Lung (tissue), 11 donors: ENCODE measurements at regions not wholly inside any gene's neighbourhood (a gene's known extent, or its start where the extent isn't known, plus 50 kb on each side); places are given as distances from the start of the nearest gene placed in this dataset.

Experiments
- ATAC-seq: fragments of 200-7000 bp; cut with Tn5 transposase; one replicate; pipeline ENCODE4 v1.9.1; 2020; ENCODE audit warnings: moderate number of reproducible peaks; ENCODE audit not compliant: insufficient read depth, low FRiP score
- DNase-seq, 3 donors: peaks; one replicate each; pipeline ENCODE4 v3.0.0-alpha.2; 2013 to 2017
- H3K27ac ChIP-seq, 2 donors: one replicate each; pipeline ENCODE4 v1.5.1; 2013; ENCODE audit warnings: mild to moderate bottlenecking in 2 of 2, moderate library complexity in 2 of 2, control low read depth in 1 of 2, inconsistent platforms in 1 of 2, low read depth in 1 of 2, low read length in 1 of 2
- H3K27me3 ChIP-seq, 3 donors: one replicate each; pipeline ENCODE4 v1.5.1; 2013; ENCODE audit warnings: low read length in 2 of 3; ENCODE audit not compliant: control insufficient read depth in 3 of 3, insufficient read depth in 3 of 3
- H3K36me3 ChIP-seq, 4 donors: one replicate each; pipeline ENCODE4 v1.5.1; 2013; ENCODE audit warnings: low read length in 4 of 4, mild to moderate bottlenecking in 1 of 4, moderate library complexity in 1 of 4; ENCODE audit not compliant: control insufficient read depth in 4 of 4, insufficient read depth in 4 of 4
- H3K4me1 ChIP-seq, 5 donors: one replicate each; pipeline ENCODE4 v1.5.1; 2013; ENCODE audit warnings: low read length in 5 of 5, mild to moderate bottlenecking in 2 of 5, moderate library complexity in 1 of 5; ENCODE audit not compliant: control insufficient read depth in 5 of 5, insufficient read depth in 5 of 5
- H3K4me3 ChIP-seq: one replicate; pipeline ENCODE4 v1.5.1; 2013; ENCODE audit warnings: mild to moderate bottlenecking, control low read depth, moderate library complexity
- H3K9ac ChIP-seq, 2 donors: one replicate each; pipeline ENCODE4 v1.5.1; 2013; ENCODE audit warnings: low read length in 2 of 2, control low read depth in 1 of 2; ENCODE audit not compliant: insufficient read depth in 1 of 2
- H3K9me3 ChIP-seq, 4 donors: one replicate each; pipeline ENCODE4 v1.5.1; 2013; ENCODE audit warnings: low read length in 3 of 4, mild to moderate bottlenecking in 1 of 4, moderate library complexity in 1 of 4; ENCODE audit not compliant: control insufficient read depth in 4 of 4, insufficient read depth in 3 of 4
- CTCF ChIP-seq: IDR thresholded peaks from 2 replicates; pipeline ENCODE4 v1.5.1; 2012; ENCODE audit warnings: mild to moderate bottlenecking; ENCODE audit errors: control extremely low read depth, extremely low read depth
- WGBS, 2 donors: extraction: QIAGEN DNeasy Blood & Tissue Kit; methylation state at CpG; one replicate each; pipeline ENCODE4 v1.1.7; 2013; 5-methylcytosine and 5-hydroxymethylcytosine counted together
- donor health status: control.
- donor health status: control.
- donor health status: Bipolar disorder and iron deficiency.
- donor health status: healthy.
- donor health status: DM: yes; HTN: yes; CAD: no.

- Histone ChIP-seq H3K4me3 (no peak overlapping the region), H3K27me3 (no peaks in the 10 kb centered on the region), H3K36me3 (no peaks in the 10 kb centered on the region), H3K9ac (peak overlapping the region in 1 of 2 donors; percentile 69), H3K4me1 (peaks cover 0 to 73% (median 7%) of the 10 kb centered on the region in 5 donors), H3K9me3 (peaks cover 0 to 2% (median 0%) of the 10 kb centered on the region in 4 donors), H3K27ac (no peak overlapping the region)
- ATAC-seq (no peak), DNase-seq (peak; percentile 39 to 62 (median 53))
- WGBS, 2 donors = 45 to 57% methylated on average over 9 of the region's 9 CpGs
- no peak for TF ChIP-seq CTCF
Observed at GRCh38 chr18:39842366-39842914, 2112.6 kb upstream of the PIK3C3 start.

DNA sequence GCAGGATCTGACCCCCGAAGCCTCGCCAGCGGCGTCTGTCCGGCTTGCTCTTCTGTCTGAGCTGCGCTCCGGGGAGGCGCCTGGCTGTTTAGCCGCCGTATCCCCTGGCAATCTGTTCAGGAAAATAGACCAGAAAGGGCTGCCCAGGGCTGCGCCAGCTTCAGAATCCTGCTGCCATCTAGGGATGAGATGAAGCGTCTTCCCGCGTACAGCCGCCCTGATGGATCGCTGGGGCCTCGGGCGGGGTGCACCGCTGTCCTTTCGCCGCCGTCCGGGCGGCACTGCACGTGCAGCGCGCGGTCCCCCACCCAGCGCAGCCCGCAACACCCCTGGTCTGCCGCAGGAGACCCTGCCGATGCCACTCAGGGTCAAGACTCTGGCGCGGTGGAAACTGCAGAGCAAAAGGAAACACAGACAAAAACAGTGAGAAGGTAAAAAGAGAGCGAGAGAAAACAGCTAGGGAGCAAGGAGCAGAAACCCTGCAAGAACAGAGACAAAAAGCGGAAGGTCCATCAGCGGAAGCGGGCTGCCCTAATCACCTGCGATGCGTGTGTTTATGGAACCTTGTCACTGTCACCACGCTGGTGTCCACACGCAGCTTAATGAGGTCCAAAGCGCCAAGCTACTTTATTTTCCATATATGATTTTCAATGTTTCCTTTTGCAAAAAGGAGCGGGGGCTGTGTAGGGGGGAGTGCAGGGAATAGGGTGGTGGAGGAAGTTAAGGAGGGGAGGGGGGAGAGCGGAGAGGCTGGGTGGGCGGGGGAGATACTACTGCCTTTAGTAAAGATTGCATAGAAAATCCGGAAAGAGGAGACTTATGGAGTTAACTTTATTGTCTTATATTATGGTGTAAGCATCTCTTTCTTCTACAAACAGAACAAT lies 2113.3 kb upstream of the PIK3C3 start:
- ATAC-seq (peak; percentile 73), DNase-seq (peak; percentile 81 to 94 (median 88))
- Histone ChIP-seq H3K27me3 (no peaks in the 10 kb centered on the region), H3K4me3 (no peak overlapping the region), H3K9me3 (peaks cover 0 to 2% (median 0%) of the 10 kb centered on the region in 4 donors), H3K36me3 (no peaks in the 10 kb centered on the region), H3K27ac (peak overlapping the region in 1 of 2 donors; percentile 6), H3K9ac (peak overlapping the region in 1 of 2 donors; percentile 69), H3K4me1 (peaks cover 0 to 66% (median 7%) of the 10 kb centered on the region in 5 donors)
- no peak for TF ChIP-seq CTCF
- 1 to 3% methylated on average over 47 of the region's 47 CpGs for WGBS, 2 donors

GRCh38 chr18:39840856-39841481 lies 2114.1 kb upstream of the PIK3C3 start:
- H3K27me3 ChIP-seq = no peaks in the 10 kb centered on the region
- H3K27ac ChIP-seq = no peak overlapping the region
- H3K4me3 ChIP-seq = no peak overlapping the region
- peak in 2 of 3 donors; percentile 86 to 93 for DNase-seq
- no peak for TF ChIP-seq CTCF
- H3K36me3 ChIP-seq = no peaks in the 10 kb centered on the region
- peaks cover 0 to 60% (median 7%) of the 10 kb centered on the region in 5 donors for H3K4me1 ChIP-seq
- H3K9me3 ChIP-seq = peaks cover 0 to 2% (median 0%) of the 10 kb centered on the region in 4 donors
- peak; percentile 14 for ATAC-seq
- WGBS, 2 donors = 26 to 30% methylated on average over 7 of the region's 7 CpGs
- peak overlapping the region in 1 of 2 donors; percentile 69 for H3K9ac ChIP-seq
